Heart right ventricle (tissue), 16 donors: ENCODE measurements at regions not wholly inside any gene's neighbourhood (a gene's known extent, or its start where the extent isn't known, plus 50 kb on each side); places are given as distances from the start of the nearest gene placed in this dataset.

Experiments
- ATAC-seq, 8 donors: fragments of 200-7000 bp; cut with Tn5 transposase; one replicate each; pipeline ENCODE4 v1.9.1; 2020; ENCODE audit warnings: mild to moderate bottlenecking in 8 of 8, moderate library complexity in 8 of 8, moderate number of reproducible peaks in 1 of 8
- DNase-seq, 2 donors: peaks; one replicate each; pipeline ENCODE4 v3.0.0-alpha.2; 2020
- H3K27ac ChIP-seq, 10 donors: fragments of 200-600 bp; sonication (generic) in 2 of 10; one replicate each; pipeline versions ENCODE4 v1.5.0 to v1.8.0; 2020 to 2022; ENCODE audit warnings: mild to moderate bottlenecking in 3 of 10
- H3K27me3 ChIP-seq, 7 donors: fragments of 200-600 bp; one replicate each; pipeline ENCODE4 v1.8.0; 2021 to 2022; ENCODE audit warnings: mild to moderate bottlenecking in 2 of 7
- H3K36me3 ChIP-seq, 9 donors: fragments of 200-600 bp; sonication (generic) in 1 of 9; one replicate each; pipeline versions ENCODE4 v1.5.0 to v1.8.0; 2020 to 2022; ENCODE audit warnings: mild to moderate bottlenecking in 2 of 9
- H3K4me1 ChIP-seq, 9 donors: fragments of 200-600 bp; sonication (generic) in 1 of 9; one replicate each; pipeline versions ENCODE4 v1.5.0 to v1.8.0; 2020 to 2022; ENCODE audit warnings: mild to moderate bottlenecking in 4 of 9
- H3K4me3 ChIP-seq, 10 donors: fragments of 200-600 bp; sonication (generic) in 2 of 10; one replicate each; pipeline versions ENCODE4 v1.5.0 to v1.8.0; 2020 to 2022; ENCODE audit warnings: mild to moderate bottlenecking in 7 of 10, moderate library complexity in 2 of 10
- H3K9me3 ChIP-seq, 11 donors: fragments of 200-600 bp in 10 of 11; sonication (generic) in 2 of 11; one replicate each; pipeline versions ENCODE4 v1.5.0 to v1.8.0; 2013 to 2022; ENCODE audit warnings: mild to moderate bottlenecking in 2 of 11, control low read depth in 1 of 11, moderate library complexity in 1 of 11
- CTCF ChIP-seq, 9 donors: fragments of 200-600 bp; sonication (generic) in 2 of 9; IDR thresholded peaks; one replicate each; pipeline versions ENCODE4 v1.5.0 to v1.8.0; 2021 to 2022; ENCODE audit warnings: antibody characterized with exemption in 9 of 9, mild to moderate bottlenecking in 5 of 9, moderate library complexity in 1 of 9
- WGBS, 2 donors: extraction: QIAGEN DNeasy Blood & Tissue Kit; methylation state at CpG; one replicate each; pipeline ENCODE4 v1.1.7; 2013; ENCODE audit warnings: inconsistent platforms in 1 of 2; 5-methylcytosine and 5-hydroxymethylcytosine counted together
- intact Hi-C, 10 donors: fragments of 100-400 bp; cut with DNase I; formaldehyde crosslinking; loops; one replicate each; pipeline versions ENCODE4 v1.11.1 to v1.14.2; 2022
- donor health status: Arrhythmogenic right ventricular cardiomyopathy.
- donor health status: ischemic (EF 13 %, LVEDD 7.1; RV severe dilation, severe dysfunction).
- donor health status: healthy with polysubstance abuse.
- donor health status: DM: no; HTN: yes; CAD: no.
- donor health status: DM: no; HTN: no; CAD: no.
- donor health status: ischemic (EF 25% LVEDD 6.9; RV normal size, moderate dysfunction).
- donor health status: ischemic (EF 25% LVEDD 5.7; RV mildly dilated, moderate dysfunction).
- donor health status: healthy.
- donor health status: DM: yes; HTN: yes; CAD: no.
- donor health status: Ischemic cardiomyopathy.
- donor health status: ischemic (EF 35%, LVEDD 5.7; RV mildly dilated, moderate dysfunction).
- donor health status: nonischemic (EF 11% LVEDD 7.7; RV severe dilation, severe dysfunction).
- donor health status: DM: yes; HTN: yes; CAD: no.
- donor health status: PGD.
- donor health status: ischemic (EF 29% LVEDD 5.4; RV normal size, mild dysfunction).
- donor health status: nonischemic (EF 23%, LVEDD 6.1; RV moderate dilation, normal function).

- intact Hi-C loops: no loop called here
- 49 to 62% methylated on average over 2 of the region's 2 CpGs for WGBS, 2 donors
- H3K4me1 ChIP-seq: no peaks in the 10 kb centered on the region
- DNase-seq (no peak), ATAC-seq (no peak)
- no peaks in the 10 kb centered on the region for H3K27me3 ChIP-seq
- no peak overlapping the region for H3K27ac ChIP-seq
- H3K4me3 ChIP-seq: no peak overlapping the region
- H3K9me3 ChIP-seq: no peaks in the 10 kb centered on the region
- no peak for TF ChIP-seq CTCF (IDR thresholded peaks at IDR 0.05)
- H3K36me3 ChIP-seq: no peaks in the 10 kb centered on the region
These were observed 354.3 kb downstream of the COL12A1 start for GRCh38 chr6:74851596-74851995.

DNA sequence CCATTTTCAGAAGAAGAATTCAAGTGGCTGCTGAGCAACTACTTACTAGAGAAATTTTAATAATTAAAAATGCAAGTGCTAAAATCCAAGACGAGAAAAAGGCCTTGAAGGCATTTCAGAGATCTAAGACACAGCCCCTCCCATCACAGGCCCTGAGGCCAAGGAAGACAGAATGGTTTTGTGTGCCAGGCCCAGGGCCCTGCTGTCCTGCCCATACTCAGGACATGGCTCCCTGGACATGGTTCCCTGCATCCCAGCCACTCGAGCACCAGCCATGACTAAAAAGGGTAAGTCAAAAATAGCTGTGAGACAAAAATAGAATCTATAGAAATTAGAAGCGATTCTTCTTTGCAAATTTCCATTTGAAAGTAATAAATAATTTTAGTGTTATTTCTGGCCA, 364.9 kb downstream of the COL12A1 start:
- ATAC-seq: no peak
- no peak for TF ChIP-seq CTCF (IDR thresholded peaks at IDR 0.05)
- intact Hi-C loops: no loop called here

GRCh38 chr6:74834967-74835366, 370.9 kb downstream of the COL12A1 start:
- intact Hi-C loops: no loop called here
- H3K4me3 ChIP-seq: no peak overlapping the region
- ATAC-seq: peak in 1 of 8 donors; percentile 33
- H3K27me3 ChIP-seq: no peaks in the 10 kb centered on the region
- 35 to 43% methylated on average over 1 of the region's 1 CpG for WGBS, 2 donors
- H3K27ac ChIP-seq: no peak overlapping the region
- DNase-seq: no peak
- H3K36me3 ChIP-seq: no peaks in the 10 kb centered on the region
- no peak for TF ChIP-seq CTCF (IDR thresholded peaks at IDR 0.05)
- no peaks in the 10 kb centered on the region for H3K4me1 ChIP-seq
- H3K9me3 ChIP-seq: peaks cover 0 to 10% (median 0%) of the 10 kb centered on the region in 11 donors

More for the DNA sequence above, 364.9 kb downstream of the COL12A1 start:
- no peak for DNase-seq
- 84 to 91% methylated on average over 3 of the region's 3 CpGs for WGBS, 2 donors
- Histone ChIP-seq H3K36me3 (no peaks in the 10 kb centered on the region), H3K4me3 (no peak overlapping the region), H3K27me3 (no peaks in the 10 kb centered on the region), H3K27ac (no peak overlapping the region), H3K4me1 (no peaks in the 10 kb centered on the region), H3K9me3 (peaks cover 0 to 24% (median 7%) of the 10 kb centered on the region in 11 donors)

DNA sequence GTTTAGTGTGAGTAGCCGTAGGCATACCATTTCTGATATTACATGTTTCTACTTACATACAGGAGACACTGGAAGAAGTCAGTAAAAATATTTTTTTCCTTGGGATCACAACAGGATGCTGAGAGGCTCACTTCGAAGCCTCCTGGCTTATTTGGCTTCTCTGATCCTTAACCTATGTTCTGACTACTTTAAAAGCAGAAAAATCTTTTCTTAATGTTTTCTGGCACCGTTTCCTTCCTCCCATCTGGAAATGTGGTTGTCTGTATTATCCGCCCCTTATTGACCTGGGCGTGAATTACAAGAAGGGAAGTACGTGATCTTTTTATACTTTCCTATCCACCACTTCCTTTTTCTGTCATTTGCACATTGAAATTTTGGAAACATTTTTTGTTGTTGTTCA, 379.6 kb downstream of the COL12A1 start:
- H3K36me3 ChIP-seq: no peaks in the 10 kb centered on the region
- no peaks in the 10 kb centered on the region for H3K27me3 ChIP-seq
- no peak overlapping the region for H3K4me3 ChIP-seq
- H3K4me1 ChIP-seq: peaks cover 0 to 8% (median 0%) of the 10 kb centered on the region in 9 donors
- intact Hi-C loops: no loop called here
- WGBS, 2 donors: 39 to 52% methylated on average over 6 of the region's 6 CpGs
- ATAC-seq (peak in 7 of 8 donors; percentile 25 to 80 (median 69)), DNase-seq (peak in 1 of 2 donors; percentile 20)
- H3K9me3 ChIP-seq: peaks cover 0 to 21% (median 0%) of the 10 kb centered on the region in 11 donors
- H3K27ac ChIP-seq: peak overlapping the region in 5 of 10 donors; percentile 13 to 67 (median 22)
- TF ChIP-seq CTCF (IDR thresholded peaks at IDR 0.05): no peak
